ENCODE measurements at regions not wholly inside any gene's neighbourhood (a gene's known extent, or its start where the extent isn't known, plus 50 kb on each side); places are given as distances from the start of the nearest gene placed in this dataset.

DNA sequence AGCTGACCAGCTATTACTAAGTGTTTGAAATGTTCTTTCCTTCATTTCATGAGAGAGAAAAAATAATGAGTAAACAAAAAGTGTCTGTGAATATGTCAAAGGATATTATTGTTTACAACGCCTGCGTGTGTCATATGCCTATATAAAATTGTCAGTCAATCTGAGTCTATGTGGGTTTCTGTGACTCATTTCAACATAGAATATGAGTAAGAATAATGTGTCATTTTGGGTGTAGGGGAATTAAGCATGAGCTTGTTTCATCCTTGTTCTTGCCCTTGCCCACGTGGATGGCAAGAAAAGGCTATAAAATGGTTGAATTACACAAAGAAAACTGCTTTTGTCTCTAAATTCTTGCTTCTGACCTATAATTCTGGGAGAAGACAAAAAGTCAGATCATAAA is 466.0 kb downstream of the PTH2R start:
- ATAC-seq (ENCODE audit: low read depth) = peak; percentile 73; the same call in 2 of the 3 replicates
- Histone ChIP-seq H3K4me1 (ENCODE audit: insufficient read depth, poor library complexity, severe bottlenecking) (no peaks in the 10 kb centered on the region), H3K9me3 (ENCODE audit: severe bottlenecking) (no peaks in the 10 kb centered on the region), H3K36me3 (ENCODE audit: low read depth) (no peaks in the 10 kb centered on the region), H3K27me3 (ENCODE audit: insufficient read depth, poor library complexity, severe bottlenecking) (no peaks in the 10 kb centered on the region), H3K4me3 (ENCODE audit: severe bottlenecking) (no peak overlapping the region), H3K27ac (ENCODE audit: poor library complexity, severe bottlenecking) (no peak overlapping the region)
- DNase-seq (ENCODE audit: low spot score) = no peak
- TF ChIP-seq, protein P1, sequence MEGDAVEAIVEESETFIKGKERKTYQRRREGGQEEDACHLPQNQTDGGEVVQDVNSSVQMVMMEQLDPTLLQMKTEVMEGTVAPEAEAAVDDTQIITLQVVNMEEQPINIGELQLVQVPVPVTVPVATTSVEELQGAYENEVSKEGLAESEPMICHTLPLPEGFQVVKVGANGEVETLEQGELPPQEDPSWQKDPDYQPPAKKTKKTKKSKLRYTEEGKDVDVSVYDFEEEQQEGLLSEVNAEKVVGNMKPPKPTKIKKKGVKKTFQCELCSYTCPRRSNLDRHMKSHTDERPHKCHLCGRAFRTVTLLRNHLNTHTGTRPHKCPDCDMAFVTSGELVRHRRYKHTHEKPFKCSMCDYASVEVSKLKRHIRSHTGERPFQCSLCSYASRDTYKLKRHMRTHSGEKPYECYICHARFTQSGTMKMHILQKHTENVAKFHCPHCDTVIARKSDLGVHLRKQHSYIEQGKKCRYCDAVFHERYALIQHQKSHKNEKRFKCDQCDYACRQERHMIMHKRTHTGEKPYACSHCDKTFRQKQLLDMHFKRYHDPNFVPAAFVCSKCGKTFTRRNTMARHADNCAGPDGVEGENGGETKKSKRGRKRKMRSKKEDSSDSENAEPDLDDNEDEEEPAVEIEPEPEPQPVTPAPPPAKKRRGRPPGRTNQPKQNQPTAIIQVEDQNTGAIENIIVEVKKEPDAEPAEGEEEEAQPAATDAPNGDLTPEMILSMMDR (IDR thresholded peaks at IDR 0.05; ENCODE audit: poor library complexity, severe bottlenecking) = no peak

DNA sequence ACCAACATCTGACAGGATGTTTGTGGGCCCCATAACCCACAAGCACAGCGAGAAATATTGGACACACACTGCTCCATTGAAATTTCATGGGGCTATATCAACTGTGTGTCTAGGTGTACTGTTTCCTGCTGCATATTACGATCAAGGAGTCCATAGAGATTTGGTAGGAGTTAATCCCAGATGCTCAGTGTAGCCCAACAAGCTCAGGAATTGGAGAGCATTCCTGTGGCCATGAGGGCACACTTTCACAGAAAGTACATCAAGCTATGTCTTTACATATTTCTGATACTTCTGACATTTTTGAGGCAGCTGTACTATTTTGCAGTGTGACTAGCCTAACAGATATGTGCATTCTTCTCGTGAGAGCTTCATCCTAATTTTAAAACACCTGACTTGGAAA is 473.1 kb downstream of the PTH2R start:
- no peaks in the 10 kb centered on the region for H3K27me3 ChIP-seq (ENCODE audit: insufficient read depth, poor library complexity, severe bottlenecking)
- no peaks in the 10 kb centered on the region for H3K4me1 ChIP-seq (ENCODE audit: insufficient read depth, poor library complexity, severe bottlenecking)
- H3K4me3 ChIP-seq (ENCODE audit: severe bottlenecking) = no peak overlapping the region
- no peak for ATAC-seq (ENCODE audit: low read depth)
- TF ChIP-seq, protein P1 (IDR thresholded peaks at IDR 0.05; ENCODE audit: poor library complexity, severe bottlenecking) = no peak
- DNase-seq (ENCODE audit: low spot score) = no peak
- H3K27ac ChIP-seq (ENCODE audit: poor library complexity, severe bottlenecking) = no peak overlapping the region
- no peaks in the 10 kb centered on the region for H3K36me3 ChIP-seq (ENCODE audit: low read depth)
- no peaks in the 10 kb centered on the region for H3K9me3 ChIP-seq (ENCODE audit: severe bottlenecking)

DNA sequence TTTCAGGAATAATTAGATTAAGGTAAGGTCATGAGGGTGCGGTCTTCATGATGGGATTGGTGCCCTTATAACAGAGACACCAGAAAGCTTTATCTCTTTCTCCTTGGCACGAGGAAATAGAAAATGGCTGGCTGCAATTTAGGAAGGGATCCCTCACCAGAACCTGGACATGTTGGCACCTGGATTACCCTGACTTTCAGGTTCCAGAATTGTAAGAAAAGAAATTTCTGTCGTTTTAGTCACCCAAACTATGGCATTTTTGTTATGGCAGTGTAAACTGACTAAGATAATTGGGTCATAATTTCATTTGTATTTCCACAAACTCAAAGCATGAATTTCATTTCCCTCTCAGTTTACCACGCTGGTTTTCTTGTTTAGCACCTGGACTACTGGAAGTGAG is 473.6 kb downstream of the PTH2R start:
- no peaks in the 10 kb centered on the region for H3K36me3 ChIP-seq (ENCODE audit: low read depth)
- no peaks in the 10 kb centered on the region for H3K9me3 ChIP-seq (ENCODE audit: severe bottlenecking)
- no peaks in the 10 kb centered on the region for H3K4me1 ChIP-seq (ENCODE audit: insufficient read depth, poor library complexity, severe bottlenecking)
- ATAC-seq (ENCODE audit: low read depth) = no peak
- no peak overlapping the region for H3K4me3 ChIP-seq (ENCODE audit: severe bottlenecking)
- TF ChIP-seq, protein P1 (IDR thresholded peaks at IDR 0.05; ENCODE audit: poor library complexity, severe bottlenecking) = no peak
- no peak for DNase-seq (ENCODE audit: low spot score)
- H3K27me3 ChIP-seq (ENCODE audit: insufficient read depth, poor library complexity, severe bottlenecking) = no peaks in the 10 kb centered on the region
- no peak overlapping the region for H3K27ac ChIP-seq (ENCODE audit: poor library complexity, severe bottlenecking)

DNA sequence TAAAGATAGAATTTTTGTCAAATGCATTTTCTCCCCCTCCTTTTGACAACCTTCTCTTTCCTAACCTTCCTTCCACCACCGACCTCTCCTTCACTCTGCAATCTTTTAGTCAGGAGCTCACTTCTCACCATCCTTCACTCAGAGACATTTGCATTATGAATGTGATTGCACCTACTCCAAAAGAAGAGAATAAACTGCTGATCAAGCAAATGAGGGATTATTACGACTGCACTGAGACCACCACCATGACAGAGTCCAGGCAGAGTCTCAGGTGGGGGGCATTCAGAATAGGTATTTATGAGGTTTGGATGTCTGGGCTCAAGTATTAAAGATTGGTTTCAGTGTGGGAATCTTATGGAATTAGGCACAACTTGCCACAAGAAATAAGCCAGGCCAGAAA is 483.9 kb downstream of the PTH2R start:
- TF ChIP-seq, protein P1 (IDR thresholded peaks at IDR 0.05; ENCODE audit: poor library complexity, severe bottlenecking) = no peak
- H3K27ac ChIP-seq (ENCODE audit: poor library complexity, severe bottlenecking) = no peak overlapping the region
- H3K9me3 ChIP-seq (ENCODE audit: severe bottlenecking) = no peaks in the 10 kb centered on the region
- no peaks in the 10 kb centered on the region for H3K27me3 ChIP-seq (ENCODE audit: insufficient read depth, poor library complexity, severe bottlenecking)
- no peaks in the 10 kb centered on the region for H3K36me3 ChIP-seq (ENCODE audit: low read depth)
- no peaks in the 10 kb centered on the region for H3K4me1 ChIP-seq (ENCODE audit: insufficient read depth, poor library complexity, severe bottlenecking)
- ATAC-seq (ENCODE audit: low read depth) (no peak), DNase-seq (ENCODE audit: low spot score) (no peak)
- H3K4me3 ChIP-seq (ENCODE audit: severe bottlenecking) = no peak overlapping the region

DNA sequence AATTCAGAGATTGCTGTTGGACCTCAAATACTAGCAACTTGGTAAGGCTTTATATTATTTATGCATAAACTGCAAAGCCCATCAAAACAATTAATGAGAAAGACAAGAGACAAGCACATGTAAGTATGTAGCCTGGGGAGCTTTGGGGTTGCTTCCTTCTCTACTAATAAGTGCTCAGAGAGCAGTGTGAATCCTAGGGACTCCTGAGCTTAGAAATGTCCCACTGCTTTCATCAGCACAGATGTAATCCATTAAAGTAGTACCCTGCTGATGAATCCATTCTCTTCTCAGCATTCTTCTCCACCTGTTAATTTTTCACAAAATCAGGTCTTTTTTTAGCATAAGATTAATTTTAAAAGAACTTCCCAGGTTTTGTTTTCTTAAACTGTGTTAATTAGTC is 485.6 kb downstream of the PTH2R start:
- no peak for ATAC-seq (ENCODE audit: low read depth)
- no peak for DNase-seq (ENCODE audit: low spot score)

More for the DNA sequence above, 485.6 kb downstream of the PTH2R start:
- no peaks in the 10 kb centered on the region for H3K36me3 ChIP-seq (ENCODE audit: low read depth)
- no peak overlapping the region for H3K4me3 ChIP-seq (ENCODE audit: severe bottlenecking)
- no peaks in the 10 kb centered on the region for H3K9me3 ChIP-seq (ENCODE audit: severe bottlenecking)
- H3K4me1 ChIP-seq (ENCODE audit: insufficient read depth, poor library complexity, severe bottlenecking) = no peaks in the 10 kb centered on the region
- H3K27me3 ChIP-seq (ENCODE audit: insufficient read depth, poor library complexity, severe bottlenecking) = no peaks in the 10 kb centered on the region
- TF ChIP-seq, protein P1 (IDR thresholded peaks at IDR 0.05; ENCODE audit: poor library complexity, severe bottlenecking) = no peak
- H3K27ac ChIP-seq (ENCODE audit: poor library complexity, severe bottlenecking) = no peak overlapping the region

All from RWPE2 (cell line).